Lung (tissue), 11 donors: ENCODE measurements at regions not wholly inside any gene's neighbourhood (a gene's known extent, or its start where the extent isn't known, plus 50 kb on each side); places are given as distances from the start of the nearest gene placed in this dataset.

Source experiments
- ATAC-seq: fragments of 200-7000 bp; cut with Tn5 transposase; one replicate; pipeline ENCODE4 v1.9.1; 2020; ENCODE audit warnings: moderate number of reproducible peaks; ENCODE audit not compliant: insufficient read depth, low FRiP score
- DNase-seq, 3 donors: peaks; one replicate each; pipeline ENCODE4 v3.0.0-alpha.2; 2013 to 2017
- H3K27ac ChIP-seq, 2 donors: one replicate each; pipeline ENCODE4 v1.5.1; 2013; ENCODE audit warnings: mild to moderate bottlenecking in 2 of 2, moderate library complexity in 2 of 2, control low read depth in 1 of 2, inconsistent platforms in 1 of 2, low read depth in 1 of 2, low read length in 1 of 2
- H3K27me3 ChIP-seq, 3 donors: one replicate each; pipeline ENCODE4 v1.5.1; 2013; ENCODE audit warnings: low read length in 2 of 3; ENCODE audit not compliant: control insufficient read depth in 3 of 3, insufficient read depth in 3 of 3
- H3K36me3 ChIP-seq, 4 donors: one replicate each; pipeline ENCODE4 v1.5.1; 2013; ENCODE audit warnings: low read length in 4 of 4, mild to moderate bottlenecking in 1 of 4, moderate library complexity in 1 of 4; ENCODE audit not compliant: control insufficient read depth in 4 of 4, insufficient read depth in 4 of 4
- H3K4me1 ChIP-seq, 5 donors: one replicate each; pipeline ENCODE4 v1.5.1; 2013; ENCODE audit warnings: low read length in 5 of 5, mild to moderate bottlenecking in 2 of 5, moderate library complexity in 1 of 5; ENCODE audit not compliant: control insufficient read depth in 5 of 5, insufficient read depth in 5 of 5
- H3K4me3 ChIP-seq: one replicate; pipeline ENCODE4 v1.5.1; 2013; ENCODE audit warnings: mild to moderate bottlenecking, control low read depth, moderate library complexity
- H3K9ac ChIP-seq, 2 donors: one replicate each; pipeline ENCODE4 v1.5.1; 2013; ENCODE audit warnings: low read length in 2 of 2, control low read depth in 1 of 2; ENCODE audit not compliant: insufficient read depth in 1 of 2
- H3K9me3 ChIP-seq, 4 donors: one replicate each; pipeline ENCODE4 v1.5.1; 2013; ENCODE audit warnings: low read length in 3 of 4, mild to moderate bottlenecking in 1 of 4, moderate library complexity in 1 of 4; ENCODE audit not compliant: control insufficient read depth in 4 of 4, insufficient read depth in 3 of 4
- WGBS, 2 donors: extraction: QIAGEN DNeasy Blood & Tissue Kit; methylation state at CpG; one replicate each; pipeline ENCODE4 v1.1.7; 2013; 5-methylcytosine and 5-hydroxymethylcytosine counted together
- TF ChIP-seq, protein P1 (sequence below): IDR thresholded peaks from 2 replicates; pipeline ENCODE4 v1.5.1; 2012; ENCODE audit warnings: mild to moderate bottlenecking; ENCODE audit errors: control extremely low read depth, extremely low read depth
- donor health status: control.
- donor health status: control.
- donor health status: Bipolar disorder and iron deficiency.
- donor health status: healthy.
- donor health status: DM: yes; HTN: yes; CAD: no.

DNA sequence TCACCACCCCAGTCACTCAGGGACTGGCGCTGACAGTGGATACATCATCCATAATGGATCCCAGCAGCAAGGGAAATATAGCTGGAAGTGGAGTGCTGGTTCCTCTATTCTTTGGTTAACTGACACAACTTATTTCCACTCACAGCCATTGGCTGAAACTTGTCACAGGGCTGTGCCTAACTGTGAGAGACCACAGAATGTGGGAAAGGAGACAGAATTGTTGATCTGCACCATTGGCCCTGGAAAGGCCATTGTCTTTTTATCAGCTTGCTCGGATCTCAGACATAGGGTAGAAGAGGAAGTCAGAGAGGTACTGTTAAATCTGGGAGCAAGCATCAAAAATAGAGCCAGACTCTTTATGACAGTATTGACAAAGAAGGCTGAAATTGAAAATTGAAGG is 451.3 kb downstream of the AJAP1 start:
- Histone ChIP-seq H3K36me3 (no peaks in the 10 kb centered on the region), H3K27ac (no peak overlapping the region), H3K4me3 (no peak overlapping the region), H3K27me3 (no peaks in the 10 kb centered on the region), H3K4me1 (no peaks in the 10 kb centered on the region), H3K9ac (no peak overlapping the region), H3K9me3 (no peaks in the 10 kb centered on the region)
- 57 to 69% methylated on average over 2 of the region's 2 CpGs for WGBS, 2 donors
- TF ChIP-seq, protein P1, sequence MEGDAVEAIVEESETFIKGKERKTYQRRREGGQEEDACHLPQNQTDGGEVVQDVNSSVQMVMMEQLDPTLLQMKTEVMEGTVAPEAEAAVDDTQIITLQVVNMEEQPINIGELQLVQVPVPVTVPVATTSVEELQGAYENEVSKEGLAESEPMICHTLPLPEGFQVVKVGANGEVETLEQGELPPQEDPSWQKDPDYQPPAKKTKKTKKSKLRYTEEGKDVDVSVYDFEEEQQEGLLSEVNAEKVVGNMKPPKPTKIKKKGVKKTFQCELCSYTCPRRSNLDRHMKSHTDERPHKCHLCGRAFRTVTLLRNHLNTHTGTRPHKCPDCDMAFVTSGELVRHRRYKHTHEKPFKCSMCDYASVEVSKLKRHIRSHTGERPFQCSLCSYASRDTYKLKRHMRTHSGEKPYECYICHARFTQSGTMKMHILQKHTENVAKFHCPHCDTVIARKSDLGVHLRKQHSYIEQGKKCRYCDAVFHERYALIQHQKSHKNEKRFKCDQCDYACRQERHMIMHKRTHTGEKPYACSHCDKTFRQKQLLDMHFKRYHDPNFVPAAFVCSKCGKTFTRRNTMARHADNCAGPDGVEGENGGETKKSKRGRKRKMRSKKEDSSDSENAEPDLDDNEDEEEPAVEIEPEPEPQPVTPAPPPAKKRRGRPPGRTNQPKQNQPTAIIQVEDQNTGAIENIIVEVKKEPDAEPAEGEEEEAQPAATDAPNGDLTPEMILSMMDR = no peak
- DNase-seq (no peak), ATAC-seq (no peak)

GRCh38 chr1:5099558-5099957 is 445.1 kb downstream of the AJAP1 start:
- peaks cover 0 to under 1% (median 0%) of the 10 kb centered on the region in 4 donors for H3K9me3 ChIP-seq
- ATAC-seq (no peak), DNase-seq (peak in 1 of 3 donors; percentile 15)
- H3K36me3 ChIP-seq = no peaks in the 10 kb centered on the region
- no peaks in the 10 kb centered on the region for H3K27me3 ChIP-seq
- 31 to 46% methylated on average over 2 of the region's 2 CpGs for WGBS, 2 donors
- no peak overlapping the region for H3K27ac ChIP-seq
- H3K9ac ChIP-seq = no peak overlapping the region
- H3K4me1 ChIP-seq = no peaks in the 10 kb centered on the region
- H3K4me3 ChIP-seq = no peak overlapping the region
- TF ChIP-seq, protein P1 = no peak

DNA sequence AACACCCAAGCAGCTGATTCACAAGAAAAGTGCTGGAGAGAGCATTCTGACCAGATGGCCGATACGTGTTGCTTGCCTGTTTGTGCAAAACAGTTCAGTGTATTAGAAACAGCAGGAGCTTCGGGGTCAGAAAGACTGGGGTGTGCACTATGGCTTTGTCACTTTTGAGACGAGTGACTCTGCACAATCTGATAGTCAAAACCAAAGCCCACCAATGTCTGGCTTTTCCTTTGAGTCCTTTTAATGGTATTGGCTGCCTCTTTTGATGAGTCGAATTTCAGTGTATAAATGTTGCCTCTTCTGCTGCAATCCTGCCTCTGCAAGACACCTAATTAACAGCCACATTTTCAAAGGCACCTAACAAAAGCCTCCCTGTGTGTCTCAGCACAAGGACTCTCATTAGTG is 444.6 kb downstream of the AJAP1 start:
- DNase-seq (no peak), ATAC-seq (no peak)
- Histone ChIP-seq H3K9ac (no peak overlapping the region), H3K4me1 (no peaks in the 10 kb centered on the region), H3K4me3 (no peak overlapping the region), H3K36me3 (no peaks in the 10 kb centered on the region), H3K9me3 (peaks cover 0 to 3% (median 0%) of the 10 kb centered on the region in 4 donors), H3K27ac (no peak overlapping the region), H3K27me3 (no peaks in the 10 kb centered on the region)
- TF ChIP-seq, protein P1 = no peak
- 72 to 80% methylated on average over 5 of the region's 5 CpGs for WGBS, 2 donors

- whole genome bisulfite sequencing, 2 donors = 53 to 55% methylated on average over 1 of the region's 1 CpG
- H3K36me3 ChIP-seq = no peaks in the 10 kb centered on the region
- H3K4me3 ChIP-seq = no peak overlapping the region
- no peak overlapping the region for H3K9ac ChIP-seq
- DNase-seq (no peak), ATAC-seq (no peak)
- H3K27ac ChIP-seq = no peak overlapping the region
- H3K27me3 ChIP-seq = no peaks in the 10 kb centered on the region
- no peaks in the 10 kb centered on the region for H3K4me1 ChIP-seq
- H3K9me3 ChIP-seq = peaks cover 0 to 14% (median 2%) of the 10 kb centered on the region in 4 donors
- TF ChIP-seq, protein P1 = no peak
These were observed 438.6 kb downstream of the AJAP1 start for GRCh38 chr1:5093042-5093441.
